BJ (cell line): ENCODE measurements at regions not wholly inside any gene's neighbourhood (a gene's known extent, or its start where the extent isn't known, plus 50 kb on each side); places are given as distances from the start of the nearest gene placed in this dataset.

Source experiments
- CTCF ChIA-PET: fragments of 350-600 bp; formaldehyde crosslinking; extraction: SDS; loops from one replicate; lab custom pipeline; 2021; ENCODE audit warnings: antibody characterized with exemption, inconsistent platforms; lab: Yijun Ruan, JAX
- POLR2A ChIA-PET: fragments of 300-600 bp; sonication (Branson Sonifier 250); formaldehyde crosslinking; extraction: SDS; loops from one replicate; lab custom pipeline; 2021; ENCODE audit warnings: antibody characterized with exemption; lab: Charles Lee
- DNase-seq: peaks from one replicate; pipeline ENCODE4 v3.0.0-alpha.2; 2011; ENCODE audit warnings: low read depth
- H3K27me3 ChIP-seq: 2 replicates; pipeline ENCODE4 v1.6.0; 2011; ENCODE audit warnings: low read length; ENCODE audit not compliant: control insufficient read depth, insufficient read depth
- H3K36me3 ChIP-seq: 2 replicates; pipeline ENCODE4 v1.5.1; 2011; ENCODE audit warnings: low read length; ENCODE audit not compliant: control insufficient read depth, insufficient read depth
- H3K4me3 ChIP-seq: 2 replicates; pipeline ENCODE4 v1.5.1; 2011; ENCODE audit warnings: low read depth, mild to moderate bottlenecking, control low read depth, low read length
- TF ChIP-seq, protein P1 (sequence below): IDR thresholded peaks from 2 replicates; pipeline ENCODE4 v1.5.1; 2011; ENCODE audit warnings: low read depth, mild to moderate bottlenecking, control low read depth, inconsistent platforms, low read length, moderate library complexity; ENCODE audit not compliant: insufficient read depth

DNA sequence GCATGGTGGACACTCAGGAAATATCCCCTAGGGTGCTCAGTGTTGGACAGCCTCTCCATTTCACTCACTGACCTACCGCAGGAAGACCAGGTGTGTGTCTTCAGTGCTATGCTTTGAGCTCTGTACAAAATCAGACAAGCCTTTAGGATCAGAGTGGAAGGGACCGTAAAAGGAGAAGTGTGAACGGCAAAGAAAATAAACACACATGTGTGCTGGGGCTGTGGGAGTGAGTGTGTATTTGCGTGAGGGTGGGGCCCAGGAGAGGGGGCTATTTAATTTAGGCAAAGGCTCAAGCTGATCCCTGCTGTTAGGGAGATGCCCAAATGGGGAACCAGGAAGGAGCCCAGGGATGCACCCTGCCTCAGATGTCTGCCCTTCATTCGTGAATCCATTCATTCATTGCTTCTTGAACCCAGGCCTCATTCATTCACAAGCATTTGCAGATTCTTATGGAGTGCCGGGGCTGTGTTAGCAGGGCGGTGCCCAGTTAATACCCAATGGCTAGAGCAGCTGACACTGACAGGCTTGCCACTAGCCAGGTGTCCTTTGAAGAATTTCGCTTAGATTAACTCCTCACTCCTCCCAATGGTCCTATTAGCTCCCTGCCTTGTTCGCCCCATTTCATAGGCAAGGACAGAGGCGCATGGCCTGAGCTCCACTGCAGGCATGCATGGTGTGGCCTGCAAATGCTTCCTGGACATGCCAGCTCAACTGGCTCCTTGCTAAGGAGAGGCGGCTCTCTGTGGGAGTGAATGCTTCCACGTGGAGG, 296.7 kb upstream of the FOXF1 start:
- CTCF ChIA-PET = interaction anchor here (0.6 to 1.8 kb wide), 4 partner anchors 12 to 304 kb away, joined by 3 to 6 read pairs (median 4); no protein-coding TSS in a partner anchor
- TF ChIP-seq, protein P1, sequence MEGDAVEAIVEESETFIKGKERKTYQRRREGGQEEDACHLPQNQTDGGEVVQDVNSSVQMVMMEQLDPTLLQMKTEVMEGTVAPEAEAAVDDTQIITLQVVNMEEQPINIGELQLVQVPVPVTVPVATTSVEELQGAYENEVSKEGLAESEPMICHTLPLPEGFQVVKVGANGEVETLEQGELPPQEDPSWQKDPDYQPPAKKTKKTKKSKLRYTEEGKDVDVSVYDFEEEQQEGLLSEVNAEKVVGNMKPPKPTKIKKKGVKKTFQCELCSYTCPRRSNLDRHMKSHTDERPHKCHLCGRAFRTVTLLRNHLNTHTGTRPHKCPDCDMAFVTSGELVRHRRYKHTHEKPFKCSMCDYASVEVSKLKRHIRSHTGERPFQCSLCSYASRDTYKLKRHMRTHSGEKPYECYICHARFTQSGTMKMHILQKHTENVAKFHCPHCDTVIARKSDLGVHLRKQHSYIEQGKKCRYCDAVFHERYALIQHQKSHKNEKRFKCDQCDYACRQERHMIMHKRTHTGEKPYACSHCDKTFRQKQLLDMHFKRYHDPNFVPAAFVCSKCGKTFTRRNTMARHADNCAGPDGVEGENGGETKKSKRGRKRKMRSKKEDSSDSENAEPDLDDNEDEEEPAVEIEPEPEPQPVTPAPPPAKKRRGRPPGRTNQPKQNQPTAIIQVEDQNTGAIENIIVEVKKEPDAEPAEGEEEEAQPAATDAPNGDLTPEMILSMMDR = no peak
- Histone ChIP-seq H3K27me3 (peaks cover 4% of the 10 kb centered on the region; the same call in 1 of the 2 replicates), H3K36me3 (no peaks in the 10 kb centered on the region), H3K4me3 (no peak overlapping the region)
- POLR2A ChIA-PET = no interaction called here
- DNase-seq = no peak

DNA sequence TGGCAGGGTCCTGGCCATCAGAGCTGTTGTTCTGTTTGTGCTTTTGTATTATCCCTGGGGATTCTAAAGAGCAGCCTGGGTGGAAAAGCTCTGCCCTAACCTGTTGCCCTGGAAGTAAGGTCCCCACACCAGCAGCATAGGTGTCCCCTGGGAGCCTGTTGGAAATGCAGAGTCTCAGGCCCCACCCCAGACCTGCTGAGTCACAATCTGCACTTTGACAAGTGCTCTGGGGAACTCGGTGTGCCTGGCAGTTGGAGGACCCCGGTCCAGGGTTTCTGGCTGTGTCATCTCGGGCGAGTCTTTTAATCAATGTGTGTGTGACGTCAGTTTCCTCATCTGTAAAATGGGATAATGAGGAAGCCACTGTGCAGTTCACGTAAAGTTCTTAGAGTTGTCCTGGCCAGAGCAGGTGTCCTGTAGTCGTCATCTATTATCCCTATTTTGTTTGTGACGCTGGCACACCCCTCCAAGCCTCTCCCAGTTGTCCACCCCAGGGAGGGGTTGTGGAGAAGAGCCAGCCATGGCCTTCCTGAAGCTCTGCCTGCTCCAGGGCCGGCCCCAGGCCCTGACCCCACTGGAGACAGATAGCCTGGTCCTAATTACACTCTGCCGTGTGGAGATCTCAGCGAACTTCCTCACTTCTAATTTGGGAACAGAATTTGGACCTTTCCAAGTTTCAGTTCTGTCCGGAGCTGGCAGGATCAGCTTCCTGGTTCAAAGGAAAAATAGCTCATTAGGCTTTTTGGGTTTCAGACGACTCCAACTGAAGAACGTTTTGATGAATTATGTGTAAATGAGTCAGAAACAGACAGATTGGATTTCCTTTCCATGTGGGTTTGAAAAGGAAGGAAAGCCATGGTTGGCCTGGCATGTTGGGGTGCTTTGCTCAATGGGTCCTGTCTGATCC, 295.7 kb upstream of the FOXF1 start:
- no peaks in the 10 kb centered on the region; the same call in 1 of the 2 replicates for H3K27me3 ChIP-seq
- DNase-seq = no peak
- H3K36me3 ChIP-seq = no peaks in the 10 kb centered on the region
- POLR2A ChIA-PET = no interaction called here
- CTCF ChIA-PET = interaction anchor here (0.6 to 1.8 kb wide), 3 partner anchors 23 to 303 kb away, joined by 3 to 6 read pairs (median 4); no protein-coding TSS in a partner anchor
- H3K4me3 ChIP-seq = no peak overlapping the region
- TF ChIP-seq, protein P1 = no peak

GRCh38 chr16:86215233-86215978, 294.9 kb upstream of the FOXF1 start:
- TF ChIP-seq, protein P1 = no peak
- DNase-seq = no peak
- ChIA-PET CTCF (no interaction called here), POLR2A (no interaction called here)
- Histone ChIP-seq H3K27me3 (no peaks in the 10 kb centered on the region; the same call in 1 of the 2 replicates), H3K36me3 (no peaks in the 10 kb centered on the region), H3K4me3 (no peak overlapping the region)

GRCh38 chr16:86215979-86216585, 294.2 kb upstream of the FOXF1 start:
- TF ChIP-seq, protein P1 = no peak
- DNase-seq = no peak
- ChIA-PET CTCF (no interaction called here), POLR2A (no interaction called here)
- no peaks in the 10 kb centered on the region; the same call in 1 of the 2 replicates for H3K27me3 ChIP-seq
- no peak overlapping the region for H3K4me3 ChIP-seq
- no peaks in the 10 kb centered on the region for H3K36me3 ChIP-seq
